Jurkat, Clone E6-1 (cell line): ENCODE measurements at regions not wholly inside any gene's neighbourhood (a gene's known extent, or its start where the extent isn't known, plus 50 kb on each side); places are given as distances from the start of the nearest gene placed in this dataset.

Source experiments
- DNase-seq: peaks from one replicate; pipeline ENCODE4 v3.0.0-alpha.2; 2011; ENCODE audit warnings: low read depth, low spot score
- H3K4me3 ChIP-seq: 2 replicates; pipeline ENCODE4 v1.5.1; 2011; ENCODE audit warnings: mild to moderate bottlenecking, low read length, control low read depth, moderate library complexity

DNA sequence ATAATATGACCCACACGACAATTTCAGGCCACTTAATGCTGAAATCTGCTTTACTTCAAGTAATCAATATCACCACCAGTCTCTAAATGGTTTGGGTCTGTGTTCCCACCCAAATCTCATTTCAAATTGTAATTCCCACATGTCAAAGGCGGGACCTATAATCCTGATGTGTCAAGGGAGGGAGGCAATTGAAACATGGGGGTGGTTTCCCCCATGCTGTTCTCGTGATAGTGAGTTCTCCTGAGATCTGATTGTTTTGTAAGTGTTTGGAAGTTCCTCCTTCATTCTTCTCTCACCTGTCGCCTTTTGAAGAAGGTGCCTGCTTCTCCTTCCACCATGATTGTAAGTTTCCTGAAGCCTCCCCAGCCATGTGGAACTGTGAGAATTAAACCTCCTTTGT is 178.4 kb downstream of the CRPPA start:
- DNase-seq, result no peak
- H3K4me3 ChIP-seq, result no peak overlapping the region

DNA sequence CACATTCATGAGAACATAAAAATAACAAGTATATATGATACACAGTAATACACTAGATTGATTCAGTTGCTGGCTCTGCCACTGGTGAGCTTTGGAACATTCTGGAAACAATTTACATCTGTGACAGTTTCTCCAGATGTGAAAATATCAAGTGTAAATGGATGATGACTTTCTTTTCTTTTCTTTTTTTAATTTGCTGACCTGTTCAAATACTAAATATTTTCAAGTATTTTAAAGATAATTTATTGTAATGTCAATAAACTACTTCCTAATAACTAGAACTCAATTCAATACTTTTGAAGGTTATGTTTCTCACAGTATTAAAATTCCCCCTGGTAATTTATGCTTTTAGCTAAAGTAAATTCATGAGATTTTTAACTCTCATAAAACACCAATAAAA is 180.3 kb downstream of the CRPPA start:
- DNase-seq, result no peak
- H3K4me3 ChIP-seq, result no peak overlapping the region

DNA sequence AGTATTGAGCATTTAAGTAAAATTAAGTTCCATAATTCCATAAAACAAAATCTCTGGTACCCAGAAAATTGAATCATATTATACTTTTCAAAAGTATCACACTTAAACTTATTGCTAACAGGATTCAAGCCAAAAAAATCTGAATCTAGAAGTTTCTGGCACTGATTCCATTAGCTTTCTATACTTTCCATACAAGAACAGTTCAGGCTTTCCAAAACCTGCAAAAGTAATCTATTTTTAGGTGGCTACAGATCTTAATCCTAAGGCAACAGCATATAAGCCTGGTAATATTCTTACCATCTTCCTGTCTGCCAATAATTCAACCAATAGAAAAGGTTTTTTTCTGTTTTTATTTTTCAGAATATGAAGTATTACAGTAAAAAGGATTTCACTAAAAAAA is 185.0 kb downstream of the CRPPA start:
- H3K4me3 ChIP-seq, result no peak overlapping the region
- no peak for DNase-seq

DNA sequence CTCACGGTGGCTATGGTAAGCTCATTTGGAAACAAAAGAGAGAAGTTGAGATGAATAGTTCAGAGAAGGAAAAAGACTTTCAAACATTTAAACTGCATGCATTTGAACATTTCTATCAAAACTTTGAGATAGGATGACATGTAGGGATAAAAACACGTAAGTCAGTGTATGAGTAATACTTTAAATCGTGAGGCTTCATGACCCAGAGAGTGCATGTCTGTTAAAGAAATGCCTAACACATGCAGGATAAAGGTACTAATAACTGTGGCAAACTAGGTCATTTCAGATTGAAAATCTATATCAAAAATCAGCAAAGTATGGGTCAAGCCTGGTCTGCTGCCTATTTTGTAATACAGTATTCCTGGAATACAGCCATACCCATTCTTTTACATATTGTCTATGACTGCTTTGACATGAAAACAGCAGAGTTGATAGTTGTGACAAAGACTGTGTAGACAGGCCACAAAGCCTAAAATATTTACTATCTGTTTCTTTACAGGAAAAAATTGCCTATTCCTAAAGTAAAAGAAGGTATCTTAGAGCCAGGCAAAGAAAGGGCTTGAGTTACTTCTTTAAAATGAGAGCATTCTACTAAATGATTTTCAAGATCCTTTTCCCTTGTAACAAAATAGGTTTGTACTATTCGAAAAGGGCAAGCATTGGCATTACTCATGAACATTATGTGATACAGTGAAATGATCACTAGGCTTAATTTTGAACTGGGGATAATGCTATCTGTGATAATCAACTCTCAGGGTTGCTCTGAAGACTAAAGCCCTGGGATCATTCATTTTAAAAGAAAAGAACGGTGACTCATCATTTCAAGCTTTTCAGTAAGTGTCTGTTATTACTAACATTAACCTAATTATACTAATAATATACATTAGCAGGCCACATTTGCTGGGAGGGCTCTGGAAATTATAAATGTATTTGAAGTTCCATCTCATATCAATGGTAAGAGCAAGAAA is 185.9 kb downstream of the CRPPA start:
- DNase-seq, result no peak
- H3K4me3 ChIP-seq, result no peak overlapping the region

DNA sequence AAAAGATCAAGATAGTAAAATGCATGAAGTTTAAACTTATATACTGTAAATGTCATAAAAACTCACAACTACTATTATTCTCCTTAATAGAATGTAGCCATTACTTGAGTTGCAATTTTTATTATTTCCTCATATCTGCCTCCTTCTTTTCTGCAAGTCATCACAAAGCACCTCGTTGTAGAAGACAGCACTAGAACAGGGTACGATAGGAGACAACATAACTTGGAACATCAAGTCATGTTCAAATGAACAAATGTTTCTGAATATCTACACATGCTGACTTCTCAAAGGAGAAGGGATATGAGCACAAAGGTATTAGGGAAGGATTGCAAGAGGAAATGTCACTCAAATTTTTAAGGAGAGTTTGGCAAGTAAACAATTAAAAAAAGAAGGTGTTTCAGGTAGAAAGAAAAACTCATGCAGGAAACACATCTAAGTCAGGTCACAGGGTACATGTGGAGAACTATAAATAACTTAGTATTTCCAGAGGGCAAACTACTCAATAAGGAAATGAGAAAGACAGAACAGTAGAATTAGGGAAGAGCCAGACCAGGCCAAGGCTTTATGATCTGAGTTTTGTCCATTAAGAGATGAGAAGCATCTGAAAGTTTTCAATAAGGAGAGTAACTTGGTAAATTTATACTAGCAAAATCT is 186.7 kb downstream of the CRPPA start:
- no peak for DNase-seq
- H3K4me3 ChIP-seq, result no peak overlapping the region

DNA sequence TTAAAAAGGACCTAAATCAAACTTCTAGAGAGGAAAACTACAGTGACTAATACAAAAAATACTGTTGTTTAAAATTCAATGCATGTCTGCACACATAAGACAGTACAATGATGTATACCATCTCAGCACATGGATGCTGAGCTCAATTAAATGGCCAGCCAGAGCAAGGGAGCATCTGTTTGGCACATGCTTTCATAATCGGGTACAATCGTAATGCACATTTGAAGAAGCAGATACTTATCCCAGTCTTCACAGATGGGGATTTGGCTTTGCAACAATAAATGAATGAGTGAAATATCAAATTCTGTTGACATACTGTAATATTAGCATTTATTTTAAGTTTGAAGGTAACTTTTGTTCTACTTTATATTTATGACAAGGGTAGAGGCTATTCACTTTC is 187.8 kb downstream of the CRPPA start:
- no peak overlapping the region for H3K4me3 ChIP-seq
- DNase-seq, result no peak

DNA sequence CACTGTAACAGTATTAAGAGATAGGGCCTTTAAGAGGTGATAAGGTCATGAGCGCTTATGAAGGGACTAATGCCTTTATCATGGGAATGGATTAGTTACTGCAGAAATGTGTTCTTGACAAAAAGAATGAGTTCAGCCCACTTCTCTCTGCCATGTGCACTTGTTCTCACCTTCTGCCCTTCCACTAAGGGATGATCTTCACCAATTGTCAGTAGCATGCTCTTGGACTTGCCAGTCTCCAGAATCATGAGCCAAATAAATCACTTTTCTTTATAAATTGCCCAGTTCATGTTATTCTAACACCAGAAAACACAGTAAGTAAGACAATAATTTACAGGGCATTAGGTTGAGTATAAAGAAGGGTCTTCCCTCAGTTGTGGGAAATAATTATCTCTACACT is 189.1 kb downstream of the CRPPA start:
- no peak overlapping the region for H3K4me3 ChIP-seq
- DNase-seq, result no peak

DNA sequence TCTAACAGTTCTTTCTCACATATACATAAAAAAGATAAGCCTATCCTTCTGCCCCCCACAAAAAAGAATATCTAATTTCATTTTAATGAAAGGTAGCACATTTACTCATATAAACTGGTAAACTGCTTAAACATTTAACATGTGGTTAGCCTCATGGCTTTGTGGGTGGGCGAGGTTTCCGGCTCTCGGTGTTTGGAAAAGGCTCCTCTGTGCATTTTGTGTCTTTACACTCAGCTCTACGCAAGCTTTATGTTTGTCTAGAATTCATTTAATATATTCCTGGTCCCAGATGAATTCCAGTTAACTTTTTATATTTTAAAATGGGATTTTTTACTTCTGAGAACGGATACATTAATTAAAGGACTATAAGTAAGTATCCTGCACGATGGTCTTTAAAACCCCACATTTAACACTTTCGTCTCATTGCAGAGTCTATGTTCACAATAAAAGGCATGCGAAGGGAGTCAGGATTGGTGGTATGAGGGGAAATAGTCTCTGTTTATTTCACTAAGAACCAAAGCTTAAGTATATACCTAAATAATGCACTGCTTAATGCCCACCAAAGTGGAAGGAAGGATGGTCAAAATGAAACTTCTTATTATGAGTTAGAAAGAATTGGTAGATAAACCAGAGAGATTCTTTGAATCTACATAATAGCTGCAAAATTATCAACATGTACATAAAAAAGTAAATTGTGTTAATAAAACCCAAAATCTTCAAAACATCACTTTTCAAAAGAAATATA is 197.2 kb downstream of the CRPPA start:
- H3K4me3 ChIP-seq, result peak overlapping the region; percentile 29
- peak; percentile 94 for DNase-seq

DNA sequence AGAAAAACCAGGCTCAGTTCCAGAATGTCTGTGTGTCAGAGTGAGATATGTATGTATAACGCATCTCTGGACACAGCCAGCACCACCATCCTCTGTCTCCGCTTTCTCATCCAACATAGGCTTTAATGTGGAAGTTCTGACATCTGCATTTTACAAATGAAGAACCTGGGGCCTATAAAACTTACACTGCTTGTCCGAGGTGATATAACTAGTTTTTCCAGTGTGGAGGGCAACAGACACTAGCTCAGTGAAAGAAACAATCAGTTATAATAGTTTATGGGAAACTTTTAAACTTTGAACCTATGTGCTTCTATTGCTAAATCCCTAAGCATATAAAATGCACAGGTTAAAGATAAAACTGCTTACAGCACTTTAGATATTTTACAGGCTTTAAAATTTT is 208.7 kb downstream of the CRPPA start:
- no peak for DNase-seq
- no peak overlapping the region for H3K4me3 ChIP-seq

DNA sequence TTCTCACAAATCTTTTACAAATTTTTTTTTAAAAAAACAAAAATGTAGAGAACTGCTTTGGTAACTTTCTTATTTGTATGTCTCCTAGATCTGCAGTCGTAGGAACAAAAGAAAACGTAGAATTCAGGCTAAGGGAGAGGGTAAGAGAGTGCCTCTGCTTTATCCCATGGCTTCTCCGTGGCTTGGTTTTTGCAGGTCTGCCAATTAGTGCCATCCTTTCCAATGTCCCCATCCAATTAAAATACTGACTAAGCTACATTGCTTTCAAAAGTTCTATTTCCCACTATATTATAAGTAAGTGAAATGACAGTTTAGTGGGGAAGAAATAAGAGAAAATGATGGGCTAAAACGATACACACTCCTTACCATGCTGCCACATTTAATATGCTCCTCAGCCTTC is 209.3 kb downstream of the CRPPA start:
- no peak for DNase-seq
- no peak overlapping the region for H3K4me3 ChIP-seq

DNA sequence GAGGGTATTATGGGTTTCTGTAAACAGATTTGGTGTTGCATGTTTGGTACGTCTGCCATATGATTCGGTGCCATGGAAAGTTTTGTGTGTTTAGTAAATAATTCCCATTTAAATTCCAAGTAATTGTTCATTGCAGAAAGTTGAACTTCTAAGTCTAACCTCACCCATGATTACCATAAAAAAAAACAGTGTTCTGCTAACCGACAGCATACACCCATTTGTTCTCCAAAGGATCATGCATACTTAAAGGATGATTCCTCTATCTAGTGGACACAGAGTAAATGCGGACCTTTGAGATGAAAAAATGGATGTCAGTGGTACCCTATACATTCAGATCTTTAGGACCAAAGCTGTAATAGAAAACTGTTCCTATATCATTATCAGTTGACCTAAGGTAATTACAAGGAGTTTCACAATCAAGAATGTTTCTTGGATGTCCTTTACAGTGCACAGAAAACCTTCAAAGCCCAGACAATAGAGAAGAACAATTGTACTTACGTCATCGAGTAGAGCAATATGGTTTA is 209.9 kb downstream of the CRPPA start:
- no peak overlapping the region for H3K4me3 ChIP-seq
- no peak for DNase-seq

DNA sequence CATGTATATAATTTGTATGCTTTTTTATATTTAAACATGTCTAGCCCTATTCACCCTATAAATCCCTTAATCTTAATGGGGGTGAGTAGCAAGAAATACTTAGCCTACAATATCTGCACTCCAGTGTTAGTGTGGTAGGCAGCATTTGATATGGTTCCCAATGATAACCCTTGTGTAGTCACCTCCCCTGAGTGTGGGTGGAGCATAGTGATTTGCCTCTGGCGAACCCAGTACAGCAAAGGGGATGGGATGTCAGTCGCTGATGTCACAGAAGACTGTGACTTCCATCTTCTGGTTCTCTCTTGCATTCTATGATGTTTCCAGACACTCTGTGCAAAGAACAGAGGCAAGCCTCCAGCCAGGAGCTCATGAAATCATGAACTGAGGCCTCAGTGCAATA is 211.2 kb downstream of the CRPPA start:
- no peak overlapping the region for H3K4me3 ChIP-seq
- no peak for DNase-seq

DNA sequence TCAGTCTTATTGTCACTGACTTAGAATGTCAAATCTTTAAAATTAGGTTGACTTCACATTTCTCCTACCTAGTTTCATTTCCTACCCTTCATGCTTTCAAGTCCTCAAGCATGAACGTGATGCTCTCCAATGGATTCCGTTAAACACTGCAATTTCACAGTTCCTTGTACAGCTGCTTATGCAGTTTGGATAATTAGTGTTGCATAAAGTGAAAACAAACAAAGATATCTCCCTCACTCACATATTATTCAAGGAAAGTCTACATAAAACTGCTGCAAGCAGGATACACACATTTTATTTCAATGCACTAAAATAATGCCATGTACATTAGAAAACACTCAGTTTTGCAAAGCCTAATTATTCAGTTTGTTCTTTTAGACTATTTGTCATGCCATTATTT is 214.0 kb downstream of the CRPPA start:
- no peak for DNase-seq
- no peak overlapping the region for H3K4me3 ChIP-seq

DNA sequence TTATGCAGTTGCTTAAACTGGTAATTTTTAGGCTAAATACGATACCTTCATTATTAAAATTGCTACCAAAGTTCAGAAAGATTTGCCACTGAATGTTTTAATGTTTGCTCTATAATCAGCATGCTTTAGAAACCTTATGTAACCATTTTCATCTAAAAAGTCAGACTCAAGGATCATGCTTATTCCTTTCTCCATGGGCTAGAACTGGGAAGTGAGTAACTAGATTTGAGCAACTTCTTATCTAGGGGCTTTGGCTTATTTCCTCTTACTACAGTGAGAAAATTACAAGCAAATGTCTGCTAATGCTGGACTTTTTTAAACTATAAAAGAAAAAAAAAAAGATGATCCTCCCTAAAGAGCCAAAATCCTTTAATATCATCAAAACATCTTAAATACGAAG is 215.9 kb downstream of the CRPPA start:
- no peak overlapping the region for H3K4me3 ChIP-seq
- DNase-seq, result no peak

DNA sequence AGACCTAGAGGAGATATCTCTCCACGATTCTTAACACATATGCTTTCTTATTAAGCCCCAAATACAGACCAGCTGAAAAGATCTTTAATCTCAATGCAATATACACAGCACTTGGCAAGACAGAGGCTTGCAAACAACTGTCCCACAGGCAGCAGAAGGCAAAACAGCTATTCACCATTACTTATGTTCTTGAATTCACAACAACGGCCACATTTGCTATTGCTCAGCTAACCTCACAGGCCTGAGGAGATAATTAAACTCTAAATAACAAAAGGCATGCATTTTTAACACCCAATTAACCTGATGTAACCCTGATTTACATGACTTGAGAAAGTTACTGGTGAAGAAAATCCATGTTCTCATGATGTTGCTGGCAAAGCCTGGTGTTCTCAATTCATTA is 216.4 kb downstream of the CRPPA start:
- no peak overlapping the region for H3K4me3 ChIP-seq
- DNase-seq, result no peak

DNA sequence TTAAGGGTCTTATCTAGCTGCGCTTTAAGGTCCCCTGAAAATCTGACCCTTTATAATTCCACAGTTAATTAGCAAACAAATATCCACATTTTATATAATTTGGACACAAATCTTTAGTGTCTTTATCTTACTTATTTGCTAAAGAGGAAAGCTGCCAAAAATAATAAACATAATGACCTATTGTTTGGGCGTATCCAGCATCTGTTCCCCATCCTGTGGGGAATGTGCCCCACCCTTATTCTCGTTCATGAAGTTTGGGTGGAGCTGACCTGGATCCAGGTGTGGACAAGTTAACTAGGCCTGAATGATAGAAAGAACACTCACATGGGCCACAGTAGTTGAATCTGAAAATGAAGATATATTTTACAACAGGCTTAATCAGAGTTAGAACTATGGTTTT is 218.3 kb downstream of the CRPPA start:
- H3K4me3 ChIP-seq, result no peak overlapping the region
- no peak for DNase-seq

DNA sequence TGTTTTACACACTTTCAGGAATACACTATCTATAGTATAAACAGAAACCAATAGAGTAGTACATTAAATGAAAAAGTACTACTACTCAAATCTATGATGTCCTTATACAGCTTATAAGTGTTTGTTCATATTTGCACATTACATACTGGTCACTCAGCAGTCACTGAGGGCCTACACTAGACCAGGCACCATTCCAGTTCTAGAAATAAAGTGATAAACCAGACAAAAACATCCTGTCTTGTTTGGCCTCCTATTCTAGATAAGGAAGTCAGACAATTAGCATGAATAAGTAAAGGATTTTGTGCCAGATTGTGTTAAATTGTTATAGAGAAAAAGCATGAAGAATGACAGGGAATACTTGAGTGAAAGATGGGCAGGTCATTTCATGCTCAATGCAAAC is 219.0 kb downstream of the CRPPA start:
- no peak overlapping the region for H3K4me3 ChIP-seq
- no peak for DNase-seq

DNA sequence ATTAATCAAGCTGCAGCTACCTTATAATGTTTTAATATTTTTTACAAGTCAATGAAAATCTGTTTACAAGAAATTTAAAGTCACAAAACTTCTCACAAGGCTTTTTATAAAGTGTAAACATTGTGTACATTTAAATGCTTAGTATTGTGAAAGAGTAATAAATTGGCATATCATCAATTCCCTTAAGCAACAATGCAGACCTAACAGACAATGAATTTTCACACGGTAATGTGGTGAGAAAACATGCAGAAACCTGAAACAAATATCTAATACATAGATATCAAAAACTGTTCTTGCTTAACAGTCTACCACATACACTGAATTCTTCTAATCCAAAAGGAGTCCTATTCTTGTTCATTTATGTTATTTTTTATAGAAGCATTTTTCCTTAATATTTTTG is 220.7 kb downstream of the CRPPA start:
- no peak for DNase-seq
- no peak overlapping the region for H3K4me3 ChIP-seq

DNA sequence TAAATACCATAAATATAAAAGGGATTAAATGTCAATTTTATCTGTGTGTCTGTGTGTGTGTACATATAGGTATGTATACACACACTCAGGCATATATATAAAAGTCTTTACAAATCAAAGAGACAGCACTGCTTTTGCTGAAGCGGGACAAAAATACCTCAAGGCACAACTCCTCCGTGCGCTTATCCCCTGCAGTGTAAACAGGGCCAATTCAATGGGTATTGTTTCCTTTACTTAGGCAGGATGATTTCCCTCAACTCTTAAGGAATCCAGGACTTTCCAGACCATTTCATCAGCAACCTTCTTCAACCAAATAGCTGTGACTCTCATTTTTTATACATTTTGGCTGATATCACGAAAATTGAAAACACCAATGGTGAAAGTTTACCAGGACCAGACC is 227.7 kb downstream of the CRPPA start:
- DNase-seq, result no peak
- no peak overlapping the region for H3K4me3 ChIP-seq
